DND-41 (cell line): ENCODE measurements at regions not wholly inside any gene's neighbourhood (a gene's known extent, or its start where the extent isn't known, plus 50 kb on each side); places are given as distances from the start of the nearest gene placed in this dataset.

Experiments used
- ATAC-seq: fragments of 200-7000 bp; cut with Tn5 transposase; 3 replicates; pipeline ENCODE4 v1.9.1; 2021; ENCODE audit warnings: low read depth; ENCODE audit not compliant: insufficient read depth
- DNase-seq: peaks from one replicate; pipeline ENCODE4 v3.0.0-alpha.2; 2020
- H2AFZ ChIP-seq: 2 replicates; pipeline ENCODE4 v1.6.0; 2012; ENCODE audit warnings: low read depth, low read length
- H3K27ac ChIP-seq: 2 replicates; pipeline ENCODE4 v1.5.1; 2012; ENCODE audit warnings: low read length, inconsistent platforms
- H3K27me3 ChIP-seq: fragments of 200-600 bp; sonication (generic); 2 replicates; pipeline ENCODE4 v1.6.0; 2012; ENCODE audit warnings: low read length, mild to moderate bottlenecking, inconsistent platforms; ENCODE audit not compliant: insufficient read depth, poor library complexity
- H3K36me3 ChIP-seq: 2 replicates; pipeline ENCODE4 v1.5.1; 2012; ENCODE audit warnings: low read length, inconsistent platforms; ENCODE audit not compliant: insufficient read depth
- H3K4me1 ChIP-seq: 2 replicates; pipeline ENCODE4 v1.5.1; 2012; ENCODE audit warnings: mild to moderate bottlenecking, low read length; ENCODE audit not compliant: insufficient read depth
- H3K4me2 ChIP-seq: 2 replicates; pipeline ENCODE4 v1.6.0; 2012; ENCODE audit warnings: mild to moderate bottlenecking, moderate library complexity, low read length, inconsistent platforms; ENCODE audit not compliant: insufficient read depth
- H3K4me3 ChIP-seq, 2 experiments: fragments of 200-600 bp in 1 of 2; shearing (Covaris generic) in 1 of 2; 2 replicates each; pipeline ENCODE4 v1.5.1; 2012 to 2016; ENCODE audit warnings: inconsistent platforms in 2 of 2, low read length in 2 of 2, mild to moderate bottlenecking in 2 of 2, low read depth in 1 of 2, moderate library complexity in 1 of 2
- H3K79me2 ChIP-seq: 2 replicates; pipeline ENCODE4 v1.6.0; 2012; ENCODE audit warnings: low read length, inconsistent platforms; ENCODE audit not compliant: insufficient read depth
- H3K9ac ChIP-seq: 2 replicates; pipeline ENCODE4 v1.6.0; 2012; ENCODE audit warnings: low read depth, mild to moderate bottlenecking, inconsistent platforms, low read length, moderate library complexity
- H3K9me3 ChIP-seq: 2 replicates; pipeline ENCODE4 v1.5.1; 2012; ENCODE audit warnings: low read length, moderate library complexity, mild to moderate bottlenecking, inconsistent platforms; ENCODE audit not compliant: insufficient read depth, severe bottlenecking
- H4K20me1 ChIP-seq: 2 replicates; pipeline ENCODE4 v1.6.0; 2012; ENCODE audit warnings: low read length; ENCODE audit not compliant: insufficient read depth
- CTCF ChIP-seq: IDR thresholded peaks from 2 replicates; pipeline ENCODE4 v1.5.1; 2012; ENCODE audit warnings: borderline replicate concordance, low read length, moderate library complexity, mild to moderate bottlenecking; ENCODE audit not compliant: poor library complexity, severe bottlenecking; ENCODE audit errors: extremely low read depth
- EZH2 ChIP-seq: IDR thresholded peaks from 3 replicates; pipeline ENCODE4 v1.6.1; 2012; ENCODE audit warnings: borderline replicate concordance, low read depth, mild to moderate bottlenecking, moderate library complexity, low read length, inconsistent platforms; ENCODE audit not compliant: severe bottlenecking

GRCh38 chr2:35301369-35301768 lies 1054.2 kb upstream of the CRIM1 start:
- H3K36me3 ChIP-seq: no peaks in the 10 kb centered on the region
- H3K4me1 ChIP-seq: no peaks in the 10 kb centered on the region
- H2AFZ ChIP-seq: no peak overlapping the region
- no peaks in the 10 kb centered on the region for H3K9me3 ChIP-seq
- no peaks in the 10 kb centered on the region for H4K20me1 ChIP-seq
- no peak overlapping the region for H3K4me2 ChIP-seq
- DNase-seq (no peak), ATAC-seq (no peak)
- no peaks in the 10 kb centered on the region for H3K27me3 ChIP-seq
- TF ChIP-seq EZH2 (no peak), CTCF (no peak)
- no peak overlapping the region for H3K27ac ChIP-seq
- H3K9ac ChIP-seq: no peak overlapping the region
- H3K79me2 ChIP-seq: no peaks in the 10 kb centered on the region
- no peak overlapping the region for H3K4me3 ChIP-seq

GRCh38 chr2:35298493-35298892 lies 1057.1 kb upstream of the CRIM1 start:
- no peak overlapping the region for H3K27ac ChIP-seq
- DNase-seq: no peak

GRCh38 chr2:35297403-35297802 lies 1058.2 kb upstream of the CRIM1 start:
- H3K36me3 ChIP-seq: no peaks in the 10 kb centered on the region

More at GRCh38 chr2:35298493-35298892, 1057.1 kb upstream of the CRIM1 start:
- Histone ChIP-seq H3K9me3 (no peaks in the 10 kb centered on the region), H3K4me1 (no peaks in the 10 kb centered on the region), H3K79me2 (no peaks in the 10 kb centered on the region), H3K36me3 (no peaks in the 10 kb centered on the region), H3K27me3 (no peaks in the 10 kb centered on the region), H3K4me3 (no peak overlapping the region), H2AFZ (no peak overlapping the region), H4K20me1 (no peaks in the 10 kb centered on the region), H3K4me2 (no peak overlapping the region), H3K9ac (no peak overlapping the region)
- no peak for ATAC-seq
- no peak for TF ChIP-seq EZH2
- TF ChIP-seq CTCF: no peak

More at GRCh38 chr2:35297403-35297802, 1058.2 kb upstream of the CRIM1 start:
- ATAC-seq: no peak
- no peaks in the 10 kb centered on the region for H4K20me1 ChIP-seq
- no peak overlapping the region for H3K4me2 ChIP-seq
- TF ChIP-seq EZH2: no peak
- TF ChIP-seq CTCF: no peak
- no peak overlapping the region for H3K9ac ChIP-seq
- no peak for DNase-seq
- no peak overlapping the region for H3K27ac ChIP-seq
- H3K4me1 ChIP-seq: no peaks in the 10 kb centered on the region
- no peaks in the 10 kb centered on the region for H3K27me3 ChIP-seq
- H3K4me3 ChIP-seq: no peak overlapping the region
- no peaks in the 10 kb centered on the region for H3K9me3 ChIP-seq
- H3K79me2 ChIP-seq: no peaks in the 10 kb centered on the region
- H2AFZ ChIP-seq: no peak overlapping the region
